ENCODE measurements at regions not wholly inside any gene's neighbourhood (a gene's known extent, or its start where the extent isn't known, plus 50 kb on each side); places are given as distances from the start of the nearest gene placed in this dataset.
A peak's percentile ranks its signal among the peaks of the same experiment; 100 is the strongest.

GRCh38 chr5:129821477-129822131 lies 73.7 kb downstream of the MINAR2 start:
- DNase-seq (ENCODE audit: low read depth, low spot score) = no peak

- no peak for DNase-seq (ENCODE audit: low read depth, low spot score)
Observed at GRCh38 chr5:129830288-129830687, 74.0 kb upstream of the CHSY3 start.

GRCh38 chr5:129836321-129836720 lies 67.9 kb upstream of the CHSY3 start:
- no peak for DNase-seq (ENCODE audit: low read depth, low spot score)

- DNase-seq (ENCODE audit: low read depth, low spot score) = no peak
Observed at GRCh38 chr5:129844764-129845163, 59.5 kb upstream of the CHSY3 start.

- DNase-seq (ENCODE audit: low read depth, low spot score) = peak; percentile 59
Observed at GRCh38 chr5:129852747-129853352, 51.4 kb upstream of the CHSY3 start.

- no peak for DNase-seq (ENCODE audit: low read depth, low spot score)
Observed at GRCh38 chr5:129853588-129853987, 50.7 kb upstream of the CHSY3 start.
